ENCODE measurements at regions not wholly inside any gene's neighbourhood (a gene's known extent, or its start where the extent isn't known, plus 50 kb on each side); places are given as distances from the start of the nearest gene placed in this dataset.

- Histone ChIP-seq H3K27ac (ENCODE audit: control insufficient read depth, insufficient read depth, low read length) (no peak overlapping the region), H3K9me1 (ENCODE audit: control insufficient read depth, extremely low read depth, insufficient read depth, low read length) (no peaks in the 10 kb centered on the region), H3K9ac (ENCODE audit: control insufficient read depth, extremely low read depth, insufficient read depth, low read length) (no peak overlapping the region), H2AFZ (ENCODE audit: control insufficient read depth, low read length) (no peak overlapping the region), H3K4me3 (ENCODE audit: control insufficient read depth in 2 of 3, extremely low read depth in 1 of 3, insufficient read depth in 2 of 3, low read depth in 1 of 3, low read length in 3 of 3) (no peak overlapping the region), H3K4me2 (ENCODE audit: control insufficient read depth, extremely low read depth, insufficient read depth, low read depth, low read length) (no peak overlapping the region), H4K20me1 (ENCODE audit: control insufficient read depth, extremely low read depth, insufficient read depth, low read length) (no peaks in the 10 kb centered on the region), H3K79me2 (ENCODE audit: control insufficient read depth, insufficient read depth, low read length) (no peaks in the 10 kb centered on the region), H3K27me3 (ENCODE audit: control insufficient read depth, extremely low read depth, insufficient read depth, low read length) (peaks cover 18% of the 10 kb centered on the region), H3K36me3 (ENCODE audit: control insufficient read depth in 2 of 2, extremely low read depth in 1 of 2, insufficient read depth in 2 of 2, low read length in 2 of 2) (no peaks in the 10 kb centered on the region), H3K4me1 (ENCODE audit: control insufficient read depth, extremely low read depth, insufficient read depth, low read length) (no peaks in the 10 kb centered on the region), H3K9me3 (ENCODE audit: control insufficient read depth, low read depth, low read length) (peaks cover 4% of the 10 kb centered on the region)
- dilution Hi-C loops (cut with MboI; ENCODE audit: extremely low pct_ligation_motif_present, low sequenced_read_pairs), result no loop called here
- TF ChIP-seq EZH2 (IDR thresholded peaks at IDR 0.05; ENCODE audit: low read length) (no peak), CTCF (optimal IDR thresholded peaks at IDR 0.05 in 1 of 3, IDR thresholded peaks at IDR 0.05 in 1 of 3, conservative IDR thresholded peaks at IDR 0.05 in 1 of 3; ENCODE audit: extremely low read depth in 1 of 3, insufficient read depth in 2 of 3, low read length in 3 of 3) (no peak)
- FAIRE-seq (no peak), DNase-seq (ENCODE audit: low read depth, low spot score) (no peak)
Observed at GRCh38 chr6:168374541-168375071, 55.0 kb upstream of the DACT2 start.

GRCh38 chr6:168376120-168376519, 56.5 kb upstream of the DACT2 start:
- H3K4me1 ChIP-seq (ENCODE audit: control insufficient read depth, extremely low read depth, insufficient read depth, low read length), result no peaks in the 10 kb centered on the region
- H3K4me2 ChIP-seq (ENCODE audit: control insufficient read depth, extremely low read depth, insufficient read depth, low read depth, low read length), result no peak overlapping the region
- H3K27ac ChIP-seq (ENCODE audit: control insufficient read depth, insufficient read depth, low read length), result no peak overlapping the region
- DNase-seq (ENCODE audit: low read depth, low spot score) (no peak), FAIRE-seq (no peak)
- H3K4me3 ChIP-seq (ENCODE audit: control insufficient read depth in 2 of 3, extremely low read depth in 1 of 3, insufficient read depth in 2 of 3, low read depth in 1 of 3, low read length in 3 of 3), result no peak overlapping the region
- H2AFZ ChIP-seq (ENCODE audit: control insufficient read depth, low read length), result no peak overlapping the region
- no peaks in the 10 kb centered on the region for H3K9me1 ChIP-seq (ENCODE audit: control insufficient read depth, extremely low read depth, insufficient read depth, low read length)
- H3K27me3 ChIP-seq (ENCODE audit: control insufficient read depth, extremely low read depth, insufficient read depth, low read length), result peaks cover 16% of the 10 kb centered on the region
- no peaks in the 10 kb centered on the region for H3K36me3 ChIP-seq (ENCODE audit: control insufficient read depth in 2 of 2, extremely low read depth in 1 of 2, insufficient read depth in 2 of 2, low read length in 2 of 2)
- dilution Hi-C loops (cut with MboI; ENCODE audit: extremely low pct_ligation_motif_present, low sequenced_read_pairs), result no loop called here
- TF ChIP-seq EZH2 (IDR thresholded peaks at IDR 0.05; ENCODE audit: low read length), result no peak
- no peak for TF ChIP-seq CTCF (optimal IDR thresholded peaks at IDR 0.05 in 1 of 3, IDR thresholded peaks at IDR 0.05 in 1 of 3, conservative IDR thresholded peaks at IDR 0.05 in 1 of 3; ENCODE audit: extremely low read depth in 1 of 3, insufficient read depth in 2 of 3, low read length in 3 of 3)
- H3K79me2 ChIP-seq (ENCODE audit: control insufficient read depth, insufficient read depth, low read length), result no peaks in the 10 kb centered on the region
- no peak overlapping the region for H3K9ac ChIP-seq (ENCODE audit: control insufficient read depth, extremely low read depth, insufficient read depth, low read length)
- peaks cover 7% of the 10 kb centered on the region for H3K9me3 ChIP-seq (ENCODE audit: control insufficient read depth, low read depth, low read length)
- no peaks in the 10 kb centered on the region for H4K20me1 ChIP-seq (ENCODE audit: control insufficient read depth, extremely low read depth, insufficient read depth, low read length)
